ENCODE measurements at regions not wholly inside any gene's neighbourhood (a gene's known extent, or its start where the extent isn't known, plus 50 kb on each side); places are given as distances from the start of the nearest gene placed in this dataset.

DNA sequence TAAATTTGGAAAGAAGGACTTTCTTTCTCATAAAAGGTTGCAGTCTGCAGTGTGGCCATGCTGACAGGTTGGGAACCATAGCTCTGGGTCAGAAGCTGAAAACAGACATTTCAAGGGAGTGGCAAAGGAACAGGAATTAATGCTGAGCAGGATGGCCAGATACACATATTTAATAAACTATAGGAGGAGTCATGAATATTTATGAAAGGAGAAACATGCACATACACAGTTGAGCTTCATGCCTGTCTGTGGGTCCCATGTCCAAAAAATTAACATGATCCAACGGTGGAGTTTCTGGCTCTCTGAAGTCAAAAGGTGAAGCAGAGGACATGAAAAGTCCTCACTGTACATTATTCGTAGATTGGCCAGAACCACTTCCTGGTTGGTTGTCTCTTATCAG is 2556.0 kb downstream of the PCDH9 start (continued):
- TF ChIP-seq, protein P1, sequence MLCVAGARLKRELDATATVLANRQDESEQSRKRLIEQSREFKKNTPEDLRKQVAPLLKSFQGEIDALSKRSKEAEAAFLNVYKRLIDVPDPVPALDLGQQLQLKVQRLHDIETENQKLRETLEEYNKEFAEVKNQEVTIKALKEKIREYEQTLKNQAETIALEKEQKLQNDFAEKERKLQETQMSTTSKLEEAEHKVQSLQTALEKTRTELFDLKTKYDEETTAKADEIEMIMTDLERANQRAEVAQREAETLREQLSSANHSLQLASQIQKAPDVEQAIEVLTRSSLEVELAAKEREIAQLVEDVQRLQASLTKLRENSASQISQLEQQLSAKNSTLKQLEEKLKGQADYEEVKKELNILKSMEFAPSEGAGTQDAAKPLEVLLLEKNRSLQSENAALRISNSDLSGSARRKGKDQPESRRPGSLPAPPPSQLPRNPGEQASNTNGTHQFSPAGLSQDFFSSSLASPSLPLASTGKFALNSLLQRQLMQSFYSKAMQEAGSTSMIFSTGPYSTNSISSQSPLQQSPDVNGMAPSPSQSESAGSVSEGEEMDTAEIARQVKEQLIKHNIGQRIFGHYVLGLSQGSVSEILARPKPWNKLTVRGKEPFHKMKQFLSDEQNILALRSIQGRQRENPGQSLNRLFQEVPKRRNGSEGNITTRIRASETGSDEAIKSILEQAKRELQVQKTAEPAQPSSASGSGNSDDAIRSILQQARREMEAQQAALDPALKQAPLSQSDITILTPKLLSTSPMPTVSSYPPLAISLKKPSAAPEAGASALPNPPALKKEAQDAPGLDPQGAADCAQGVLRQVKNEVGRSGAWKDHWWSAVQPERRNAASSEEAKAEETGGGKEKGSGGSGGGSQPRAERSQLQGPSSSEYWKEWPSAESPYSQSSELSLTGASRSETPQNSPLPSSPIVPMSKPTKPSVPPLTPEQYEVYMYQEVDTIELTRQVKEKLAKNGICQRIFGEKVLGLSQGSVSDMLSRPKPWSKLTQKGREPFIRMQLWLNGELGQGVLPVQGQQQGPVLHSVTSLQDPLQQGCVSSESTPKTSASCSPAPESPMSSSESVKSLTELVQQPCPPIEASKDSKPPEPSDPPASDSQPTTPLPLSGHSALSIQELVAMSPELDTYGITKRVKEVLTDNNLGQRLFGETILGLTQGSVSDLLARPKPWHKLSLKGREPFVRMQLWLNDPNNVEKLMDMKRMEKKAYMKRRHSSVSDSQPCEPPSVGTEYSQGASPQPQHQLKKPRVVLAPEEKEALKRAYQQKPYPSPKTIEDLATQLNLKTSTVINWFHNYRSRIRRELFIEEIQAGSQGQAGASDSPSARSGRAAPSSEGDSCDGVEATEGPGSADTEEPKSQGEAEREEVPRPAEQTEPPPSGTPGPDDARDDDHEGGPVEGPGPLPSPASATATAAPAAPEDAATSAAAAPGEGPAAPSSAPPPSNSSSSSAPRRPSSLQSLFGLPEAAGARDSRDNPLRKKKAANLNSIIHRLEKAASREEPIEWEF (IDR thresholded peaks at IDR 0.05; ENCODE audit: insufficient replicate concordance, low read depth, low read length): no peak
- TF ChIP-seq GABPA (IDR thresholded peaks at IDR 0.05; ENCODE audit: low read depth) (no peak), IKZF1 (conservative IDR thresholded peaks at IDR 0.05) (no peak), CBX3 (IDR thresholded peaks at IDR 0.05; ENCODE audit: borderline replicate concordance, low read depth) (no peak), HDAC6 (IDR thresholded peaks at IDR 0.05; ENCODE audit: unreplicated experiment) (no peak), SUPT20H (IDR thresholded peaks at IDR 0.05; ENCODE audit: borderline replicate concordance, control insufficient read depth, low read depth, low read length) (no peak)

DNA sequence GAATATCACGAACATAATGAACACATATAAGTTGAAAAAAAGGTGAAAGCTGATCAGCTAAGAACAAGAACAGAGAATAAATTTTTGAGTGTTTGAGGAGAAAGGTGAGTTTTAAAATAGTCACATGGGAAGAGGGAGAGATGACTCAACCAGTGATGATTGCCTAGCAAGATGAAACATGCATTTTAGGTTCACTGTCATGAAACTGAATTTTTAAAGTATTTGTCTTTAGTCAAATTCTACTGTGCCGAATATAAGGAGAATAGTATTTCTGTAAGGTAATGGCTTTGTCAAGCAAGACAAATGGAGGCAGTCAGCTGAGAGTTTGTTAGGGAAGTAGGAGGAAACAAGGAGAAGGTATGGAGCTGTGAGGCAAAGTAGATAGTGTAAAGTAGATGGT is 2557.4 kb downstream of the PCDH9 start:
- no peak for FAIRE-seq
- in situ Hi-C loops (cut with MboI) (no loop called here), intact Hi-C loops (cut with micrococcal nuclease; ENCODE audit: unreplicated experiment) (no loop called here)
- DNase-seq (ENCODE audit: low read depth, low spot score): no peak
- ChIA-PET POLR2A (no interaction called here), CTCF (no interaction called here), SMC1A (ENCODE audit: uncharacterized antibody, unreplicated experiment) (interaction anchor here (0.9 kb wide), 1 partner anchor 13 kb away, joined by 3 read pairs; no protein-coding TSS in a partner anchor), RAD21 (ENCODE audit: unreplicated experiment) (interaction anchor here (0.7 kb wide), 1 partner anchor 782 kb away, joined by 3 read pairs; no protein-coding TSS in a partner anchor)
- ATAC-seq: no peak
- H2AFZ ChIP-seq (ENCODE audit: control insufficient read depth, low read depth, low read length): no peak overlapping the region
- TF ChIP-seq MEF2A (IDR thresholded peaks at IDR 0.05; ENCODE audit: insufficient read depth, low read depth, low read length): no peak
- TF ChIP-seq ZZZ3 (IDR thresholded peaks at IDR 0.05; ENCODE audit: control insufficient read depth, insufficient read length, low read depth): no peak
- 0% methylated on average over 2 of the region's 2 CpGs for WGBS (ENCODE audit: insufficient coverage, insufficient replicate concordance, low lambda C conversion rate, missing lambda C conversion rate)
- no peaks in the 10 kb centered on the region for H4K20me1 ChIP-seq (ENCODE audit: control insufficient read depth, insufficient read depth)
- H3K79me2 ChIP-seq (ENCODE audit: control insufficient read depth, insufficient read depth, low read length): no peaks in the 10 kb centered on the region
- no peaks in the 10 kb centered on the region for H3K9me3 ChIP-seq (replicated peaks; ENCODE audit: control insufficient read depth, insufficient read depth, low read length)
- H3K9ac ChIP-seq (ENCODE audit: control insufficient read depth, insufficient read depth, low read length): no peak overlapping the region
- no peak overlapping the region for H3K4me2 ChIP-seq (ENCODE audit: control insufficient read depth, insufficient read depth)
- H3K4me3 ChIP-seq: no peak overlapping the region
- no peak overlapping the region for H3K27ac ChIP-seq (ENCODE audit: control insufficient read depth, insufficient read depth)
- H3K4me1 ChIP-seq (ENCODE audit: control insufficient read depth, insufficient read depth, low read length): no peaks in the 10 kb centered on the region
- no TSS peak for BruUV-seq (replicated peaks)
- H3K27me3 ChIP-seq (replicated peaks in 1 of 2; ENCODE audit: control insufficient read depth in 2 of 2, insufficient read depth in 2 of 2, low read length in 1 of 2): no peaks in the 10 kb centered on the region
- no peaks in the 10 kb centered on the region for H3K36me3 ChIP-seq (ENCODE audit: control insufficient read depth in 2 of 2, insufficient read depth in 2 of 2, low read length in 1 of 2)
